Keratinocyte (primary cell): ENCODE measurements at regions not wholly inside any gene's neighbourhood (a gene's known extent, or its start where the extent isn't known, plus 50 kb on each side); places are given as distances from the start of the nearest gene placed in this dataset.

Experiments used
- CTCF ChIP-seq, 3 experiments: IDR thresholded peaks in 1 of 3; conservative IDR thresholded peaks in 1 of 3; optimal IDR thresholded peaks in 1 of 3; 2 replicates in 2 of 3; 3 replicates in 1 of 3; pipeline versions ENCODE3 to v1.5.1; 2011; ENCODE audit warnings: low read length in 3 of 3, mild to moderate bottlenecking in 3 of 3, moderate library complexity in 2 of 3, control low read depth in 1 of 3, inconsistent platforms in 1 of 3; ENCODE audit not compliant: insufficient read depth in 2 of 3; ENCODE audit errors: extremely low read depth in 1 of 3
- EZH2 ChIP-seq: IDR thresholded peaks from one replicate; pipeline ENCODE4 v1.6.1; 2012; ENCODE audit warnings: inconsistent platforms, mild to moderate bottlenecking, low read length, moderate library complexity

DNA sequence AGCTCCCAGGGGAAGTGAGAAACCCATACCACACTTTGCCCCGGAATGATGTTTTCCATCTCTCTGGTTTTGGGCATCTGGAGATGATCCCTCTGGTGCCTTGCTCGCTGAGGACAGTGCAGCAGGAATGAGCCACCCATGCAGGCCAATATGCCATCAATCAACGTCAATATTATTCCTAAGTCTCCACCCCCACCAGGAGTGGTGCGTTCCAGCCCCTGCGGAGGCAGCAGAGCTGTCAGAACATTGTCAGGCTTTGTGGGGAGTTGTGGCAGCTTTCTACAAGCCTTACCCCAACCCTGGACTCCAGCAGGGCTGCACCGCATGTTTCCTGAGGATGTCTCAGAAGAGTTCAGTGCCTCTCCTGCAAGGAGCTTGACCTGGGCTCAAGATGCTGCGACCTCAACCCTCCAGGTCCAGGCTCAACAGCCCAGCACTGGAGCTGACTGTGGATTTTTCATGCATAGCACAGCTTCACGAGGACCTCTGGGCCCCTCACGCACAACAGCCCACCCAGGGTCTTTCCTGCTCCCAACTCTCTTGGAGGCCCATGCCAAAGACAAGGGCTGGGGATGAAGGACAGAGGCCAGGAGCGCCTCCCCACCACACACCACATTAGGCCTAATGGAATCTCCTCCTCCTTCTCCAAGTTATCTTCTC is 67.5 kb downstream of the PSMG1 start:
- TF ChIP-seq EZH2 (no peak), CTCF (optimal IDR thresholded peaks at IDR 0.05 in 1 of 3, IDR thresholded peaks at IDR 0.05 in 1 of 3, conservative IDR thresholded peaks at IDR 0.05 in 1 of 3; ENCODE audit: extremely low read depth in 1 of 3, insufficient read depth in 2 of 3, low read length in 3 of 3) (no peak)
